ENCODE measurements at regions not wholly inside any gene's neighbourhood (a gene's known extent, or its start where the extent isn't known, plus 50 kb on each side); places are given as distances from the start of the nearest gene placed in this dataset.

GRCh38 chr3:40951636-40952035 lies 247.7 kb upstream of the CTNNB1 start:
- no peak for TF ChIP-seq CTCF (IDR thresholded peaks at IDR 0.05; ENCODE audit: low read depth, low read length)
- Histone ChIP-seq H3K9me3 (ENCODE audit: severe bottlenecking) (no peaks in the 10 kb centered on the region), H3K4me3 (ENCODE audit: low read depth, low read length) (no peak overlapping the region), H3K27me3 (ENCODE audit: insufficient read depth, low read depth, severe bottlenecking) (no peaks in the 10 kb centered on the region), H3K36me3 (no peaks in the 10 kb centered on the region), H3K27ac (no peak overlapping the region)
- no peak for DNase-seq

GRCh38 chr3:40961104-40961857 lies 238.0 kb upstream of the CTNNB1 start:
- no peak for TF ChIP-seq CTCF (IDR thresholded peaks at IDR 0.05; ENCODE audit: low read depth, low read length)
- Histone ChIP-seq H3K4me3 (ENCODE audit: low read depth, low read length) (no peak overlapping the region), H3K9me3 (ENCODE audit: severe bottlenecking) (peaks cover 3% of the 10 kb centered on the region), H3K27ac (no peak overlapping the region), H3K36me3 (no peaks in the 10 kb centered on the region), H3K27me3 (ENCODE audit: insufficient read depth, low read depth, severe bottlenecking) (no peaks in the 10 kb centered on the region)
- DNase-seq, result no peak

GRCh38 chr3:40962721-40963120 lies 236.6 kb upstream of the CTNNB1 start:
- no peak overlapping the region for H3K27ac ChIP-seq
- H3K9me3 ChIP-seq (ENCODE audit: severe bottlenecking), result peaks cover 2% of the 10 kb centered on the region
- H3K27me3 ChIP-seq (ENCODE audit: insufficient read depth, low read depth, severe bottlenecking), result peaks cover 4% of the 10 kb centered on the region
- no peak overlapping the region for H3K4me3 ChIP-seq (ENCODE audit: low read depth, low read length)
- no peaks in the 10 kb centered on the region for H3K36me3 ChIP-seq
- no peak for DNase-seq
- TF ChIP-seq CTCF (IDR thresholded peaks at IDR 0.05; ENCODE audit: low read depth, low read length), result no peak

DNA sequence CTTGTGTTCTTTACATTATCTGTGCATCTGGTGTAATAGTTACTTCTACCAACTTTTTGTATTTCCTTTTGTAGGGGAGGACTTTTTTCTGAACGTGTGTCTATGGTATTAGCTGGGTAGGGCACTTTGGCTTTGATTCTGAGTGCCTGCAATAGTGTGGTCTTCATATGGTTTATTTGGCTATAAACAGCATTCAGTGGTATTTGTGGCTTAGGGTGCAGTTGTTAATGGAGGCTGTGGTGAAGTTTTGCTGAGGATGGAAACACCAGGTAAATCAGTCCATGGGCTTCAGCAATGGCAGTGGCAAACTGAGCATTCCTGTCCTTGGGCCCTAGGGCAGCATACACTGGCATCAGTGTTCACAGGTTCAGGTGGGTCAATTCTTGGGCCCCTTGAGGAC lies 230.6 kb upstream of the CTNNB1 start:
- DNase-seq, result no peak
- no peak for TF ChIP-seq CTCF (IDR thresholded peaks at IDR 0.05; ENCODE audit: low read depth, low read length)
- Histone ChIP-seq H3K9me3 (ENCODE audit: severe bottlenecking) (no peaks in the 10 kb centered on the region), H3K36me3 (no peaks in the 10 kb centered on the region), H3K27ac (no peak overlapping the region), H3K27me3 (ENCODE audit: insufficient read depth, low read depth, severe bottlenecking) (peaks cover 4% of the 10 kb centered on the region), H3K4me3 (ENCODE audit: low read depth, low read length) (no peak overlapping the region)

DNA sequence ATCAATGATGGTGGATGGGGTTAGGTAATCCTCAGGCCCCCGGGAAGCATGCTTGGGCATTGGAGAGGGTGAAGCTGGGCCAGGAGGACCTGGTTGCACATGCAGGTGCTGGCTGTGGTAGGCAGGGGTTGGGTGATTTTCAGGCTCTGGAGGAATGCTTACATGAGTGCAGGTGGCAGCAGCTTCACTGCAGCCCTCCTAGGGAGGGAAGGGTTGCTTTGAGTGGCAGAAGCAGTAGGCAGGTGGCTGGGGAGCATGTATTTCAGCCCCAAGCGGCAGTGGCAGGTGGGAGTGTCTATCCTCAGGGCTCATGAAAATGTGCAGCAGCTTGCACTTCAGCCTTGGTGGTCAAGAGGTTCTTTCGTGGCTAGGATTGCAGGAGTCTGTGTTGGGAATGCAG lies 230.0 kb upstream of the CTNNB1 start:
- no peaks in the 10 kb centered on the region for H3K9me3 ChIP-seq (ENCODE audit: severe bottlenecking)
- no peak overlapping the region for H3K27ac ChIP-seq
- no peak for DNase-seq
- peaks cover 4% of the 10 kb centered on the region for H3K27me3 ChIP-seq (ENCODE audit: insufficient read depth, low read depth, severe bottlenecking)
- no peak overlapping the region for H3K4me3 ChIP-seq (ENCODE audit: low read depth, low read length)
- no peak for TF ChIP-seq CTCF (IDR thresholded peaks at IDR 0.05; ENCODE audit: low read depth, low read length)
- no peaks in the 10 kb centered on the region for H3K36me3 ChIP-seq
